ENCODE measurements at regions not wholly inside any gene's neighbourhood (a gene's known extent, or its start where the extent isn't known, plus 50 kb on each side); places are given as distances from the start of the nearest gene placed in this dataset.
A peak's percentile ranks its signal among the peaks of the same experiment; 100 is the strongest.

DNA sequence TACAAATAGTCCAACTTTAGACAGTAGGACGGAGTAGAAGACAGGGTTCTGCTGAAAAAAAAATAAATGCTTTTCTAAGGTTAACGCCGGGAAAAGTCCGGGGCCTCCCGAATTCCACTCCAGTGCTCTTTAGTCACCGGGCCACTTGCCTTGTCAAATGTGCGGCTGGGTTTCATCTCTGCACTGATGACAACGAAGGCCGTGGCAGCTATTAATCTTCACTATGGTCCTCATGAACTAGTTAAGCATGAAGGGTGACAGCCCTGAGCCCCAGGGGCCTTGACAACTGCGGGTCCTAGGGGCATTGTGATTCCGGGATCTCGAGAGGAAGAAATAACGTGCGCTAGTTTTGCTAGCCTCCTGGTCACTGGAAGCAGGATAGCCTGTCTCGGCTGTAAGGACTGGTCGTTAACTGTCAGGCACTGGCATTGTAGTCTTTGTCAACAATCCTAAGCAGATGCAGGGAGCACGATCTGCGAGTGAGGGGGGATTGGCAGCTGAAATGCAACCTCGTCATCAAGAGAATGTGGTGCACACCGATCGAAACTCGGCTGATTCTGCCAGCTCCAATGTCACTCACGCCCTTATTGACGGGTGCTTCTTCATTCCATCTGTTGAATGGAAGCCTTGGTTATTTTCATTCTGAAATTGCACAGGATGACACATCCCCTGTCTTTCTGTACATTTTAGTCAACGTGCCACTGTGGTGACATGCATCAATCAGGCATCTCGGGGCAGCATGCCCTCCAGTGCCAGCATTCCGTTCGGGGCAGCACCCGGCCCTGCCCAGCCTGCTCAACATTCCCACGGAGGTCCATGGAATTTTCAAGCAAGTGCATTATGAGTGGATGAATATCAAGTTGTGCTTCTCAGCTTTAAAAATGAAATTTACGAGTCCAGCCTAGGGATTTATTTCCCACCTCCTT is 51.6 kb upstream of the MGMT start:
- Mint-ChIP-seq H3K9me3 (no peaks in the 10 kb centered on the region), H3K4me3 (no peak overlapping the region), H3K27ac (no peak overlapping the region), H3K36me3 (ENCODE audit: low read depth) (no peaks in the 10 kb centered on the region), H3K4me1 (peaks cover 29% of the 10 kb centered on the region), H3K27me3 (ENCODE audit: low read depth, poor library complexity) (no peaks in the 10 kb centered on the region)
- TF ChIP-seq, protein P1, sequence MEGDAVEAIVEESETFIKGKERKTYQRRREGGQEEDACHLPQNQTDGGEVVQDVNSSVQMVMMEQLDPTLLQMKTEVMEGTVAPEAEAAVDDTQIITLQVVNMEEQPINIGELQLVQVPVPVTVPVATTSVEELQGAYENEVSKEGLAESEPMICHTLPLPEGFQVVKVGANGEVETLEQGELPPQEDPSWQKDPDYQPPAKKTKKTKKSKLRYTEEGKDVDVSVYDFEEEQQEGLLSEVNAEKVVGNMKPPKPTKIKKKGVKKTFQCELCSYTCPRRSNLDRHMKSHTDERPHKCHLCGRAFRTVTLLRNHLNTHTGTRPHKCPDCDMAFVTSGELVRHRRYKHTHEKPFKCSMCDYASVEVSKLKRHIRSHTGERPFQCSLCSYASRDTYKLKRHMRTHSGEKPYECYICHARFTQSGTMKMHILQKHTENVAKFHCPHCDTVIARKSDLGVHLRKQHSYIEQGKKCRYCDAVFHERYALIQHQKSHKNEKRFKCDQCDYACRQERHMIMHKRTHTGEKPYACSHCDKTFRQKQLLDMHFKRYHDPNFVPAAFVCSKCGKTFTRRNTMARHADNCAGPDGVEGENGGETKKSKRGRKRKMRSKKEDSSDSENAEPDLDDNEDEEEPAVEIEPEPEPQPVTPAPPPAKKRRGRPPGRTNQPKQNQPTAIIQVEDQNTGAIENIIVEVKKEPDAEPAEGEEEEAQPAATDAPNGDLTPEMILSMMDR (IDR thresholded peaks at IDR 0.05) = no peak
- DNase-seq = no peak

DNA sequence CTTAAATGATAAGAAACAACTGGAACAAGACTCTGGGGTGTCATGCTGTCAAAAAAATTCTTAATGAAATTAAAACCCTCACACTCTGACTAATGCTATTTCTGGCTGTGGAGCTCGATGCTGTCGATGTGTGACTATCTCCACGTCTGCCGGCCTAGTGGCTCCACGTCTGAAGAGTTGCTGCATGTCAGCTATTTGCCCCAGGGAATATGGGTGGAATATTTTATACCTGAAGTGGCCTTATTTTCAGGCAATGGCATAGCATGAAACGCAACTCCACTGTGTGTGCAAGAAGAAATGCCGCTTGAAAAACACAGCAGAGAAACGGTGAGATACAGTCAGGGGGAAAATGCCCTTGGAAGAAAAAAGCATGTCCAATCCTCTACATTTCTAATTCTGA is 50.9 kb upstream of the MGMT start:
- H3K27ac Mint-ChIP-seq = no peak overlapping the region
- TF ChIP-seq, protein P1 (IDR thresholded peaks at IDR 0.05) = no peak
- DNase-seq = no peak
- peaks cover 29% of the 10 kb centered on the region for H3K4me1 Mint-ChIP-seq
- H3K27me3 Mint-ChIP-seq (ENCODE audit: low read depth, poor library complexity) = no peaks in the 10 kb centered on the region
- H3K4me3 Mint-ChIP-seq = no peak overlapping the region
- no peaks in the 10 kb centered on the region for H3K36me3 Mint-ChIP-seq (ENCODE audit: low read depth)
- no peaks in the 10 kb centered on the region for H3K9me3 Mint-ChIP-seq

DNA sequence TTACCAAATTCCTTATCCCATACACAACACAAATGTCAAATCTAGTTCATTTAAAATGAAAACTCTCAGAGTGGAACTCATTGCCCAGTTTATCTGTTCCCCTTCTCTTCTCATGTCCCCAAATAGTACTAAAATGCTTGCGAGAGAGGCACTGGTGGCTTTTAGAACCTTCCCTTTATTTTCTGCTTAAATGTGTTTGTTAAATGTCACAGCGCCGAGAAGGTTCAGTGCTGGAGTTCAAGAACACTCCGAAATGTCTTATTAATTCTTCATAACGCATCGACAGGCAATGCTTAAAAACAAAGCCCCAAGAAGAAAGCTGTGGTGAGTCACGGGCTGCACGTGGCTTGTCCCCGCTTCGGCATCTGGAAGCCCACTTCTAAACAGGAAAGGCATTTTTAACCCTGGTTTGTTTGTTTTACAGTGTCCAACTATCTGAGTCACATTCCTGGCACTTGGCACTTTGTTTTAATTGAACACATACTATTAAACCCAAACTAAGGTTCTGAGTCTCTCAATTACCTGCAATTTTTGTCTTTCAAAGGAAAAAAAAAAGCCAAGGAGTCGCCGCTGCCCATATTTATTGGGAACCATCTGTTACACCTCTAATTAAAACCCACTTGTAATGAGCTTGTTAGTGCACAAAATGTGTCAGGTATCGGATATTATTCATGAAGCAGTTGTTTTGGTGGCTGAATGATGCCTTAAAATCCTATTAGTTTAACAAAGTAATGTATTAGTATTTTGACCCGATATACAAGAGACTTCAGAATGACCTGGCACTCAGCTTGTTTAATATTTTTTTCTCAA is 49.9 kb upstream of the MGMT start:
- no peak overlapping the region for H3K4me3 Mint-ChIP-seq
- no peak for DNase-seq
- H3K9me3 Mint-ChIP-seq = no peaks in the 10 kb centered on the region
- no peaks in the 10 kb centered on the region for H3K27me3 Mint-ChIP-seq (ENCODE audit: low read depth, poor library complexity)
- peak overlapping the region; percentile 55 for H3K27ac Mint-ChIP-seq
- no peaks in the 10 kb centered on the region for H3K36me3 Mint-ChIP-seq (ENCODE audit: low read depth)
- H3K4me1 Mint-ChIP-seq = peaks cover 29% of the 10 kb centered on the region
- TF ChIP-seq, protein P1 (IDR thresholded peaks at IDR 0.05) = no peak
